A673 (cell line): ENCODE measurements at regions not wholly inside any gene's neighbourhood (a gene's known extent, or its start where the extent isn't known, plus 50 kb on each side); places are given as distances from the start of the nearest gene placed in this dataset.

Experiments used
- BruUV-seq: library from RNA; stranded (reverse); fragments of 400-500 nt; replicated peaks from 2 replicates; lab custom pipeline; 2021; lab: Mats Ljungman, UMichigan
- CTCF ChIA-PET: fragments of 300-600 bp; sonication (Branson Sonifier 250); formaldehyde crosslinking; loops from one replicate; lab custom pipeline; 2022; ENCODE audit warnings: antibody characterized with exemption; lab: Charles Lee
- POLR2A ChIA-PET: fragments of 300-600 bp; sonication (Branson Sonifier 250); formaldehyde crosslinking; loops from one replicate; lab custom pipeline; 2022; ENCODE audit warnings: antibody characterized with exemption; ENCODE audit not compliant: low non-redundant PET; lab: Charles Lee
- DNase-seq: peaks from one replicate; pipeline ENCODE4 v3.0.0-alpha.2; 2015; ENCODE audit warnings: low spot score
- H3K27ac ChIP-seq: fragments of 200-600 bp; sonication (generic); 2 replicates; pipeline ENCODE4 v1.5.1; 2016; ENCODE audit warnings: mixed run types, low read depth, mild to moderate bottlenecking, mixed read lengths, antibody characterized with exemption, low read length; ENCODE audit not compliant: poor library complexity, severe bottlenecking
- H3K27me3 ChIP-seq: fragments of 200-600 bp; sonication (generic); replicated peaks from 2 replicates; pipeline ENCODE4 v1.6.1; 2017; ENCODE audit warnings: mixed run types, low read depth, mild to moderate bottlenecking, mixed read lengths, antibody characterized with exemption, low read length; ENCODE audit not compliant: insufficient read depth, poor library complexity
- H3K36me3 ChIP-seq: fragments of 200-600 bp; sonication (generic); 2 replicates; pipeline ENCODE4 v1.6.1; 2016; ENCODE audit warnings: mixed run types, mild to moderate bottlenecking, mixed read lengths, antibody characterized with exemption, low read length; ENCODE audit not compliant: insufficient read depth, poor library complexity, severe bottlenecking
- H3K4me1 ChIP-seq: fragments of 200-600 bp; sonication (generic); 2 replicates; pipeline ENCODE4 v1.6.1; 2017; ENCODE audit warnings: mixed run types, mild to moderate bottlenecking, mixed read lengths, antibody characterized with exemption, low read length; ENCODE audit not compliant: insufficient read depth, poor library complexity, severe bottlenecking
- H3K4me3 ChIP-seq: fragments of 200-600 bp; sonication (generic); 2 replicates; pipeline ENCODE4 v1.5.1; 2016; ENCODE audit warnings: low read depth, mixed run types, mild to moderate bottlenecking, mixed read lengths, low read length; ENCODE audit not compliant: poor library complexity, severe bottlenecking
- H3K9me3 ChIP-seq: fragments of 200-600 bp; sonication (generic); 2 replicates; pipeline ENCODE4 v1.6.1; 2016; ENCODE audit warnings: mixed run types, low read depth, mild to moderate bottlenecking, mixed read lengths, antibody characterized with exemption, low read length; ENCODE audit not compliant: poor library complexity, severe bottlenecking
- EZH2 ChIP-seq: fragments of 200-600 bp; sonication (generic); IDR thresholded peaks from 2 replicates; pipeline ENCODE4 v1.6.1; 2017; ENCODE audit warnings: borderline replicate concordance, low read depth, mild to moderate bottlenecking, mixed read lengths, antibody characterized with exemption, low read length; ENCODE audit not compliant: poor library complexity, severe bottlenecking
- intact Hi-C: fragments of 100-400 bp; cut with micrococcal nuclease; formaldehyde crosslinking; loops from one replicate; pipeline ENCODE4 v1.10.0; 2022; ENCODE audit not compliant: unreplicated experiment
- TF ChIP-seq, protein P1 (sequence below): fragments of 300-800, 200-600 bp; sonication (generic); conservative IDR thresholded peaks from 2 replicates; pipeline ENCODE4 v1.5.1; 2017; ENCODE audit warnings: low read depth, mild to moderate bottlenecking, antibody characterized with exemption, low read length, moderate library complexity, mixed read lengths

DNA sequence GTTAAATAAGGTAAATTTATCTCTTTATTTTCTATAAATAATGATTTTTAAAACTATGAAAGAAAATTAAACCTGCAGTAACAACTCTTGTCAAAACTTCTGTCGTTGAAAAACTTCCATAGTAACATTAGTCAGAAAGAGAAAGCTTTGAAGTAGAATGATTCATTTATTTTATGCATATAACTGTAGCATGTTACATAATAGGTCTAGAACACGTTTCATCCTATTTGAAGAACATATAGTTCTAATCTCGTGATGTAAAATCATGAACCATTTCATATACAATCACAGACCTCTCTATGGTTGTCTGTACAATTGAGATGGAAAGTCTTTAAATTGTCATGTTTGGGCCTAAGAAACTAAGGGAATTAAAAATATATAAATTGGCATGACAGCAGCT, 61.3 kb upstream of the MYLIP start:
- intact Hi-C loops = no loop called here
- no peaks in the 10 kb centered on the region for H3K27me3 ChIP-seq
- ChIA-PET CTCF (no interaction called here), POLR2A (no interaction called here)
- no peak overlapping the region for H3K27ac ChIP-seq
- H3K4me3 ChIP-seq = no peak overlapping the region
- TF ChIP-seq EZH2 = no peak
- TF ChIP-seq, protein P1, sequence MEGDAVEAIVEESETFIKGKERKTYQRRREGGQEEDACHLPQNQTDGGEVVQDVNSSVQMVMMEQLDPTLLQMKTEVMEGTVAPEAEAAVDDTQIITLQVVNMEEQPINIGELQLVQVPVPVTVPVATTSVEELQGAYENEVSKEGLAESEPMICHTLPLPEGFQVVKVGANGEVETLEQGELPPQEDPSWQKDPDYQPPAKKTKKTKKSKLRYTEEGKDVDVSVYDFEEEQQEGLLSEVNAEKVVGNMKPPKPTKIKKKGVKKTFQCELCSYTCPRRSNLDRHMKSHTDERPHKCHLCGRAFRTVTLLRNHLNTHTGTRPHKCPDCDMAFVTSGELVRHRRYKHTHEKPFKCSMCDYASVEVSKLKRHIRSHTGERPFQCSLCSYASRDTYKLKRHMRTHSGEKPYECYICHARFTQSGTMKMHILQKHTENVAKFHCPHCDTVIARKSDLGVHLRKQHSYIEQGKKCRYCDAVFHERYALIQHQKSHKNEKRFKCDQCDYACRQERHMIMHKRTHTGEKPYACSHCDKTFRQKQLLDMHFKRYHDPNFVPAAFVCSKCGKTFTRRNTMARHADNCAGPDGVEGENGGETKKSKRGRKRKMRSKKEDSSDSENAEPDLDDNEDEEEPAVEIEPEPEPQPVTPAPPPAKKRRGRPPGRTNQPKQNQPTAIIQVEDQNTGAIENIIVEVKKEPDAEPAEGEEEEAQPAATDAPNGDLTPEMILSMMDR = no peak
- no peaks in the 10 kb centered on the region for H3K36me3 ChIP-seq
- no TSS peak for BruUV-seq
- no peaks in the 10 kb centered on the region for H3K4me1 ChIP-seq
- DNase-seq = no peak
- no peaks in the 10 kb centered on the region for H3K9me3 ChIP-seq

DNA sequence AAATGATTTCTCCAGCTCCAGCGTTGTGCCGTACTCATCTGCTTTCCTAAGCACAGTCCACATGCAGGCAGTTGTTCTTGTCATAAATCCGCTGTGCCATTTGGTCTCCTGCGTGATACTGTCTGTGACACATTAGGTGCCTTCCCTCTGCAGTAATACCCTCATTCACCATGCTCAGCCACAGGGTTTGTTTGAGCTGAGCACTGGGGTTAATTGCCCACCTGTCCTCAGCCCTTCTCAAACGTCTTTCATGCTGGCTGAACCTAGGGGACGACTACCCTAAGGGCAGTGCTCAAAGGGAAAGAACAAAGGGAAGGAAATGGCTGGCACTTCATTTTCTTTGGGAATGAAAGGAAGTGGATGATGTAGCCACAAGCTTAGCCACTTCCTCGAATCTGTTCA, 64.2 kb upstream of the MYLIP start:
- no peak for DNase-seq
- TF ChIP-seq, protein P1 = no peak
- TF ChIP-seq EZH2 = no peak
- H3K36me3 ChIP-seq = no peaks in the 10 kb centered on the region
- H3K27ac ChIP-seq = no peak overlapping the region
- intact Hi-C loops = no loop called here
- no TSS peak for BruUV-seq
- ChIA-PET CTCF (no interaction called here), POLR2A (no interaction called here)
- no peak overlapping the region for H3K4me3 ChIP-seq
- H3K27me3 ChIP-seq = no peaks in the 10 kb centered on the region
- H3K4me1 ChIP-seq = no peaks in the 10 kb centered on the region
- H3K9me3 ChIP-seq = no peaks in the 10 kb centered on the region

DNA sequence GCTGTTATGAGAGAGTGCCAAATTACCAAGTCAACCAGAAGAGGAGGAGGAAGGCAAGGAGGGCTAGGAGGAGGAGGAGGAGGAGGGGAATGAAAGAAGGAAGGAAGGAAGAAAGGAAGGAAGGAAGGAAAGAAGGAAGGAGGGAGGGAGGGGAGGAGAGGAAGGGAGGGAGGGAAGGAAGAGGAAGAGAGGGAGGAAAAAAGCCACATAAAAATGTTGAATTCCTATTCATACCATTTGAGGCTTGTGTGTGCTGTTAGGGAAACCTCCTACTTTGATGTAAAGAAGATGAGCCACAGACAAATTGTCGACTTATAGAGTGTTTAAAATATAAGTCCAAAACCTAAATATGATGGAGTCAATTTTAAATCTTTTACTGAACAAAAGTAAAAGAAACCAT, 65.3 kb upstream of the MYLIP start:
- no peaks in the 10 kb centered on the region for H3K4me1 ChIP-seq
- no peaks in the 10 kb centered on the region for H3K9me3 ChIP-seq
- BruUV-seq = no TSS peak
- no peak overlapping the region for H3K27ac ChIP-seq
- intact Hi-C loops = no loop called here
- H3K36me3 ChIP-seq = no peaks in the 10 kb centered on the region
- ChIA-PET POLR2A (no interaction called here), CTCF (no interaction called here)
- no peak for DNase-seq
- no peak for TF ChIP-seq EZH2
- TF ChIP-seq, protein P1 = no peak
- no peaks in the 10 kb centered on the region for H3K27me3 ChIP-seq
- H3K4me3 ChIP-seq = no peak overlapping the region
